OCI-LY1 (cell line): ENCODE measurements at regions not wholly inside any gene's neighbourhood (a gene's known extent, or its start where the extent isn't known, plus 50 kb on each side); places are given as distances from the start of the nearest gene placed in this dataset.

Experiments used
- H2AFZ ChIP-seq: fragments of 200-600 bp; sonication (generic), shearing (Covaris generic); 2 replicates; pipeline ENCODE4 v1.6.0; 2014; ENCODE audit warnings: antibody characterized with exemption, mild to moderate bottlenecking, low read length
- H3F3A ChIP-seq: fragments of 200-600 bp; sonication (generic), shearing (Covaris generic); 2 replicates; pipeline ENCODE4 v1.6.0; 2014; ENCODE audit warnings: mild to moderate bottlenecking, antibody characterized with exemption, low read length, moderate library complexity; ENCODE audit not compliant: insufficient read depth
- H3K27ac ChIP-seq: fragments of 200-600 bp; sonication (generic); 2 replicates; pipeline ENCODE4 v1.5.1; 2014; ENCODE audit warnings: low read length, mixed run types, mild to moderate bottlenecking, low read depth; ENCODE audit not compliant: poor library complexity, severe bottlenecking
- H3K27me3 ChIP-seq: fragments of 200-600 bp; sonication (generic); 2 replicates; pipeline ENCODE4 v1.6.0; 2014; ENCODE audit warnings: antibody characterized with exemption, mild to moderate bottlenecking, low read length, moderate library complexity; ENCODE audit not compliant: insufficient read depth
- H3K36me3 ChIP-seq: fragments of 200-600 bp; sonication (generic); 2 replicates; pipeline ENCODE4 v1.6.1; 2014; ENCODE audit warnings: mild to moderate bottlenecking, antibody characterized with exemption, low read length, moderate library complexity, mixed read lengths; ENCODE audit not compliant: insufficient read depth
- H3K4me1 ChIP-seq: fragments of 200-600 bp; sonication (generic); 2 replicates; pipeline ENCODE4 v1.5.1; 2014; ENCODE audit warnings: mild to moderate bottlenecking, low read length, moderate library complexity; ENCODE audit not compliant: insufficient read depth, severe bottlenecking
- H3K4me2 ChIP-seq: fragments of 200-600 bp; sonication (generic), shearing (Covaris generic); 2 replicates; pipeline ENCODE4 v1.6.1; 2014; ENCODE audit warnings: low read length
- H3K4me3 ChIP-seq: fragments of 200-600 bp; sonication (generic); 2 replicates; pipeline ENCODE4 v1.5.1; 2014; ENCODE audit warnings: low read length, low read depth, mild to moderate bottlenecking, mixed read lengths; ENCODE audit not compliant: poor library complexity, severe bottlenecking
- H3K79me2 ChIP-seq: fragments of 200-600 bp; shearing (Covaris generic); 2 replicates; pipeline ENCODE4 v1.6.1; 2016; ENCODE audit warnings: mixed run types, low read length, mixed read lengths; ENCODE audit not compliant: insufficient read depth
- H3K9ac ChIP-seq: fragments of 200-600 bp; sonication (generic), shearing (Covaris generic); 2 replicates; pipeline ENCODE4 v1.6.1; 2014; ENCODE audit warnings: mild to moderate bottlenecking, low read length, mixed read lengths
- H3K9me2 ChIP-seq: fragments of 200-600 bp; sonication (generic), shearing (Covaris generic); 2 replicates; pipeline ENCODE4 v1.6.1; 2014; ENCODE audit warnings: low read depth, mild to moderate bottlenecking, low read length, mixed read lengths
- H3K9me3 ChIP-seq: fragments of 200-600 bp; shearing (Covaris generic); 2 replicates; pipeline ENCODE4 v1.6.1; 2014; ENCODE audit warnings: low read length, mixed read lengths
- H4K20me1 ChIP-seq: fragments of 200-600 bp; sonication (generic), shearing (Covaris generic); 2 replicates; pipeline ENCODE4 v1.6.0; 2016; ENCODE audit warnings: mild to moderate bottlenecking, low read length; ENCODE audit not compliant: insufficient read depth
- EZH2 ChIP-seq: fragments of 200-600 bp; sonication (generic), shearing (Covaris generic); IDR thresholded peaks from 2 replicates; pipeline ENCODE4 v1.8.0; 2017; ENCODE audit warnings: borderline replicate concordance, mixed run types, mild to moderate bottlenecking, antibody characterized with exemption, low read length, moderate library complexity, mixed read lengths
- TF ChIP-seq, protein P1 (sequence below): fragments of 200-600 bp; sonication (generic), shearing (Covaris generic); IDR thresholded peaks from 2 replicates; pipeline ENCODE4 v1.5.1; 2017; ENCODE audit warnings: mild to moderate bottlenecking, antibody characterized with exemption, low read length, moderate library complexity, mixed read lengths

DNA sequence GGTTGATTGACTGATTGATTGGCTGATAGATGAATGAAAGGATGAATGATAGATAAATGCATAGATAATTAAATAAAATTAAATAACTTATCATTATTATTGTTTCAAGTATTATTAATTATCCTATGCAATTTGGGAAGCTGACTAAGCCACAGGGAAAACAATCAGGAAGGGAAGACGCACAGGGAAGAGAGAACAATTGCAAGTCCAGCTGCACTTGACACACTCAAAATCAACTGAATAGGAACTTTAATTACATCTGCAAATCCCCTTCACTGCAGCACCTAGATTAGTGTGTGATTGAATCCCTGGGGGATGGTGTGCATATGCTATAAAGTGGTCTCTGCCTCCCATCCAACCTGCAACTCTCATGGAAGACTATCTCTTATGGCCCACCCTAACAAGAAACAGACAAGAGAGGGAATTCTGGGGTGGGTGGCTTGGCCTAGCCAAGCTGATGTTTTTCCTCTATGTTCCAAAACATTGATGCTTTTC is 161.1 kb upstream of the FGGY start:
- no peak overlapping the region for H3K27ac ChIP-seq
- H3K4me2 ChIP-seq: no peak overlapping the region
- H3K79me2 ChIP-seq: no peaks in the 10 kb centered on the region
- H3K4me3 ChIP-seq: no peak overlapping the region
- H4K20me1 ChIP-seq: no peaks in the 10 kb centered on the region
- no peak overlapping the region for H2AFZ ChIP-seq
- no peak for TF ChIP-seq EZH2
- TF ChIP-seq, protein P1, sequence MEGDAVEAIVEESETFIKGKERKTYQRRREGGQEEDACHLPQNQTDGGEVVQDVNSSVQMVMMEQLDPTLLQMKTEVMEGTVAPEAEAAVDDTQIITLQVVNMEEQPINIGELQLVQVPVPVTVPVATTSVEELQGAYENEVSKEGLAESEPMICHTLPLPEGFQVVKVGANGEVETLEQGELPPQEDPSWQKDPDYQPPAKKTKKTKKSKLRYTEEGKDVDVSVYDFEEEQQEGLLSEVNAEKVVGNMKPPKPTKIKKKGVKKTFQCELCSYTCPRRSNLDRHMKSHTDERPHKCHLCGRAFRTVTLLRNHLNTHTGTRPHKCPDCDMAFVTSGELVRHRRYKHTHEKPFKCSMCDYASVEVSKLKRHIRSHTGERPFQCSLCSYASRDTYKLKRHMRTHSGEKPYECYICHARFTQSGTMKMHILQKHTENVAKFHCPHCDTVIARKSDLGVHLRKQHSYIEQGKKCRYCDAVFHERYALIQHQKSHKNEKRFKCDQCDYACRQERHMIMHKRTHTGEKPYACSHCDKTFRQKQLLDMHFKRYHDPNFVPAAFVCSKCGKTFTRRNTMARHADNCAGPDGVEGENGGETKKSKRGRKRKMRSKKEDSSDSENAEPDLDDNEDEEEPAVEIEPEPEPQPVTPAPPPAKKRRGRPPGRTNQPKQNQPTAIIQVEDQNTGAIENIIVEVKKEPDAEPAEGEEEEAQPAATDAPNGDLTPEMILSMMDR: no peak
- H3F3A ChIP-seq: no peaks in the 10 kb centered on the region
- no peaks in the 10 kb centered on the region for H3K4me1 ChIP-seq
- no peak overlapping the region for H3K9ac ChIP-seq
- no peaks in the 10 kb centered on the region for H3K36me3 ChIP-seq
- no peaks in the 10 kb centered on the region for H3K9me3 ChIP-seq
- no peaks in the 10 kb centered on the region for H3K27me3 ChIP-seq
- no peaks in the 10 kb centered on the region for H3K9me2 ChIP-seq

DNA sequence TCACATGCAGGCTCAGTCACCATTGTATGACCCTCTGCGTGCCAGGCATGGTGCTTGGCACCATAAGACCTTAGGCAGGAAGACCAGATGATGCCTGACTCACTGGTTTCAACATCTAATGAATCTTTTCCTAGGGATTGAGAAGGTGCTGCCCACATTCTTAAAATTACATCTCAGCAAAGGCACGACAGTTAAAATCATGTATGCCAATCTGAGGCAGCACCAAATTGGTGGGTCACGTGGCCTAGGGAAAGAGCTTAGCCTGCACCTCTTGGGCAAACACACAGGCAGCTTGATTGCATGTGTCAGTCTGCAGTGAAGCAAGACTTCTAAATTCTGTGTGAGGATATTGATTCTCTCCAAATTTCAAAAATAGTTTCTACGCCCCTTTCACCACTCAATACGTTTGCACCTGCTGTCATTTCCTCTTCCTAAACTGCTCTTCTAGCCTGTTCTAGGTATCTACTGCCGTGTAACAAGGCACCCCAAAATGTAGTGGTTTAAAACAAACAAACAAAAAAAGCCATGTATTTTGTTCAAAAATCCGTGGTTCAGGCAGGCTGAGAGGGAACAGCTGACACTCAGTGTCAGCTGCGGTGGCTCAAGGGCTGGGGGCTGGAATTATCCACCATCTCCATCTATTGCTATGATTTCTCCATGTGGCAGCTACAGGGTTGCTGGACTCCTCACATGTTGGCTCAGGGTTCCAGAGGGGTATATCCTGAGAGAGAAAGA is 160.2 kb upstream of the FGGY start:
- H3K4me2 ChIP-seq: no peak overlapping the region
- TF ChIP-seq, protein P1: no peak
- no peak for TF ChIP-seq EZH2

DNA sequence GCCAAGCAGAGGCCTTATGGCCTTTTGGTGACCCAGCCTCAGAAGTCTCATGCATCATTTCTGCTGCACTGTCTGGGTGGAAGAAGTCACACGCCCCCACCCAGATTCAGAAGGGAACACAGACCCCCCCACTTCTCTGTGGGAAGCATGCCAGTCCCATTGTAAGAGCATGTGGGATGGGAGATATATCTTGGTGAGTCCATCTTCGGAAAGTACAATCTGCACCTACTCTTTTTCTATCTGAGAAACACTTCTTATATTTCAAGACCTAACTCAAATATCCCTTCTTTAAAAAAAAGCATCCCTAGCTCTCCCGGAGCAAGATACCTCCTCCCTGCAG is 159.6 kb upstream of the FGGY start:
- no peak overlapping the region for H3K4me2 ChIP-seq
- H3K4me3 ChIP-seq: no peak overlapping the region
- no peaks in the 10 kb centered on the region for H3K4me1 ChIP-seq
- H3K79me2 ChIP-seq: no peaks in the 10 kb centered on the region
- no peaks in the 10 kb centered on the region for H3F3A ChIP-seq
- TF ChIP-seq, protein P1: no peak
- TF ChIP-seq EZH2: no peak
- no peaks in the 10 kb centered on the region for H4K20me1 ChIP-seq
- no peaks in the 10 kb centered on the region for H3K9me2 ChIP-seq
- no peak overlapping the region for H3K27ac ChIP-seq
- no peak overlapping the region for H2AFZ ChIP-seq
- no peaks in the 10 kb centered on the region for H3K27me3 ChIP-seq
- H3K9me3 ChIP-seq: no peaks in the 10 kb centered on the region
- H3K36me3 ChIP-seq: no peaks in the 10 kb centered on the region
- no peak overlapping the region for H3K9ac ChIP-seq

More for the DNA sequence above, 160.2 kb upstream of the FGGY start:
- Histone ChIP-seq H3K4me1 (no peaks in the 10 kb centered on the region), H2AFZ (no peak overlapping the region), H3F3A (no peaks in the 10 kb centered on the region), H3K27me3 (no peaks in the 10 kb centered on the region), H3K36me3 (no peaks in the 10 kb centered on the region), H3K27ac (no peak overlapping the region), H3K79me2 (no peaks in the 10 kb centered on the region), H3K9ac (no peak overlapping the region), H3K4me3 (no peak overlapping the region), H4K20me1 (no peaks in the 10 kb centered on the region), H3K9me3 (no peaks in the 10 kb centered on the region), H3K9me2 (no peaks in the 10 kb centered on the region)
